WTC11 (cell line): ENCODE measurements at regions not wholly inside any gene's neighbourhood (a gene's known extent, or its start where the extent isn't known, plus 50 kb on each side); places are given as distances from the start of the nearest gene placed in this dataset.

Experiments
- ATAC-seq: fragments of 200-7000 bp; cut with Tn5 transposase; 2 replicates; pipeline ENCODE4 v1.10.0; 2021; ENCODE audit warnings: mild to moderate bottlenecking, moderate library complexity
- CTCF ChIA-PET: fragments of 300-600 bp; sonication (Branson Sonifier 250); formaldehyde crosslinking; loops from one replicate; lab custom pipeline; 2021; ENCODE audit warnings: antibody characterized with exemption; lab: Charles Lee
- POLR2A ChIA-PET: fragments of 350-600 bp; sonication (Branson Sonifier 250); formaldehyde crosslinking; loops from one replicate; lab custom pipeline; 2021; ENCODE audit warnings: antibody characterized with exemption; lab: Charles Lee
- DNase-seq: peaks from one replicate; pipeline ENCODE4 v3.0.0; 2021; ENCODE audit warnings: low spot score
- H3K27ac Mint-ChIP-seq: 2 replicates; pipeline ENCODE4 v1.8.0; 2021; ENCODE audit warnings: mixed read lengths
- H3K27me3 Mint-ChIP-seq: 2 replicates; pipeline ENCODE4 v1.8.0; 2021; ENCODE audit warnings: low read depth, mild to moderate bottlenecking, moderate library complexity, mixed read lengths
- H3K36me3 Mint-ChIP-seq: 2 replicates; pipeline ENCODE4 v1.8.0; 2021; ENCODE audit warnings: mixed read lengths
- H3K4me1 Mint-ChIP-seq: 2 replicates; pipeline ENCODE4 v1.8.0; 2022; ENCODE audit warnings: mixed read lengths
- H3K4me3 Mint-ChIP-seq: 2 replicates; pipeline ENCODE4 v1.8.0; 2021; ENCODE audit warnings: mild to moderate bottlenecking, moderate library complexity, mixed read lengths
- H3K9me3 Mint-ChIP-seq: 2 replicates; pipeline ENCODE4 v1.8.0; 2021; ENCODE audit warnings: mixed read lengths
- AR ChIP-seq: fragments of 250-450 bp; sonication (Bioruptor Pico); IDR thresholded peaks from 2 replicates; pipeline ENCODE4 v1.9.0; 2021; ENCODE audit warnings: mild to moderate bottlenecking
- ATF2 ChIP-seq: sonication (generic); formaldehyde crosslinking; IDR thresholded peaks from 2 replicates; pipeline ENCODE4 v1.8.1; 2022; ENCODE audit warnings: low read depth, missing genetic modification reagents, borderline replicate concordance
- ERG ChIP-seq: fragments of 250-450 bp; sonication (Bioruptor Pico); IDR thresholded peaks from 2 replicates; pipeline ENCODE4 v1.8.0; 2021; ENCODE audit warnings: mild to moderate bottlenecking
- MYBL2 ChIP-seq: sonication (generic); formaldehyde crosslinking; IDR thresholded peaks from 2 replicates; pipeline ENCODE4 v1.8.1; 2023; ENCODE audit warnings: mild to moderate bottlenecking, moderate library complexity, missing genetic modification reagents
- PREB ChIP-seq: sonication (generic); formaldehyde crosslinking; IDR thresholded peaks from 2 replicates; pipeline ENCODE4 v1.8.1; 2022; ENCODE audit warnings: mild to moderate bottlenecking, missing genetic modification reagents, moderate library complexity, borderline replicate concordance
- RELA ChIP-seq: sonication (generic); formaldehyde crosslinking; IDR thresholded peaks from 2 replicates; pipeline ENCODE4 v1.8.1; 2022; ENCODE audit warnings: missing genetic modification reagents, mild to moderate bottlenecking, borderline replicate concordance
- TEAD1 ChIP-seq: sonication (generic); formaldehyde crosslinking; IDR thresholded peaks from 2 replicates; pipeline ENCODE4 v1.8.0; 2022; ENCODE audit warnings: mild to moderate bottlenecking, missing genetic modification reagents
- USF1 ChIP-seq: sonication (generic); formaldehyde crosslinking; IDR thresholded peaks from 2 replicates; pipeline ENCODE4 v1.8.0; 2022; ENCODE audit warnings: mild to moderate bottlenecking, missing genetic modification reagents
- ZNF232 ChIP-seq: sonication (generic); formaldehyde crosslinking; IDR thresholded peaks from 2 replicates; pipeline ENCODE4 v1.8.0; 2022; ENCODE audit warnings: mild to moderate bottlenecking, missing genetic modification reagents
- ZNF263 ChIP-seq: sonication (generic); formaldehyde crosslinking; IDR thresholded peaks from 2 replicates; pipeline ENCODE4 v1.8.1; 2022; ENCODE audit warnings: low read depth, mild to moderate bottlenecking, moderate library complexity, missing genetic modification reagents
- ZSCAN18 ChIP-seq: fragments of 250-450 bp; sonication (Bioruptor Pico); IDR thresholded peaks from 2 replicates; pipeline ENCODE4 v2.1.2; 2022; ENCODE audit warnings: mild to moderate bottlenecking, moderate library complexity

GRCh38 chr1:183720028-183720427 lies 66.9 kb upstream of the APOBEC4 start:
- TF ChIP-seq RELA (CRISPR knock-in tag) (no peak), ZSCAN18 (CRISPR knock-in tag) (no peak)
- TF ChIP-seq, all 79 proteins: peak for 0
- H3K27ac Mint-ChIP-seq: no peak overlapping the region
- ChIA-PET POLR2A (no interaction called here), CTCF (interaction anchor here (0.6 to 1.4 kb wide), 2 partner anchors 65 to 196 kb away, joined by 3 to 8 read pairs; no protein-coding TSS in a partner anchor)
- DNase-seq (no peak), ATAC-seq (no peak)
- no peaks in the 10 kb centered on the region for H3K27me3 Mint-ChIP-seq
- no peak overlapping the region for H3K4me3 Mint-ChIP-seq
- H3K9me3 Mint-ChIP-seq: no peaks in the 10 kb centered on the region
- H3K36me3 Mint-ChIP-seq: no peaks in the 10 kb centered on the region
- peaks cover 4% of the 10 kb centered on the region for H3K4me1 Mint-ChIP-seq

- ATAC-seq (peak; percentile 73), DNase-seq (no peak)
- peak overlapping the region; percentile 33; the same call in 1 of the 2 replicates for H3K27ac Mint-ChIP-seq
- H3K27me3 Mint-ChIP-seq: no peaks in the 10 kb centered on the region
- no peaks in the 10 kb centered on the region for H3K36me3 Mint-ChIP-seq
- H3K4me1 Mint-ChIP-seq: peaks cover 4% of the 10 kb centered on the region
- CTCF ChIA-PET: interaction anchor here (0.6 to 1.4 kb wide), 2 partner anchors 64 to 196 kb away, joined by 3 to 8 read pairs; no protein-coding TSS in a partner anchor
- TF ChIP-seq ZNF232 (CRISPR knock-in tag) (no peak), TEAD1 (no peak)
- H3K4me3 Mint-ChIP-seq: no peak overlapping the region
- POLR2A ChIA-PET: no interaction called here
- no peaks in the 10 kb centered on the region for H3K9me3 Mint-ChIP-seq
Measured at GRCh38 chr1:183719289-183719688, 66.2 kb upstream of the APOBEC4 start.

- Mint-ChIP-seq H3K27me3 (no peaks in the 10 kb centered on the region), H3K4me3 (no peak overlapping the region), H3K4me1 (peaks cover 4% of the 10 kb centered on the region)
- ChIA-PET CTCF (interaction anchor here (1.5 kb wide), 1 partner anchor 199 kb away, joined by 4 read pairs; no protein-coding TSS in a partner anchor), POLR2A (no interaction called here)
- ATAC-seq (no peak), DNase-seq (no peak)
- TF ChIP-seq ERG: no peak
- no peak for TF ChIP-seq ZNF263 (CRISPR knock-in tag)
- TF ChIP-seq PREB: no peak
- TF ChIP-seq MYBL2 (CRISPR knock-in tag): no peak
- TF ChIP-seq TEAD1: no peak
- TF ChIP-seq ATF2: no peak
- TF ChIP-seq USF1 (CRISPR knock-in tag): no peak
- no peak for TF ChIP-seq AR (CRISPR knock-in tag)
- TF ChIP-seq, all 79 proteins: peak for 0
- H3K9me3 Mint-ChIP-seq: no peaks in the 10 kb centered on the region
- H3K27ac Mint-ChIP-seq: no peak overlapping the region
- no peaks in the 10 kb centered on the region for H3K36me3 Mint-ChIP-seq
Measured at GRCh38 chr1:183716286-183716685, 63.2 kb upstream of the APOBEC4 start.
